K562 (cell line): ENCODE measurements at regions not wholly inside any gene's neighbourhood (a gene's known extent, or its start where the extent isn't known, plus 50 kb on each side); places are given as distances from the start of the nearest gene placed in this dataset.

Experiments
- ATAC-seq: fragments of 200-7000 bp; cut with Tn5 transposase; 3 replicates; pipeline ENCODE4 v1.9.1; 2020; ENCODE audit warnings: moderate library complexity
- BruUV-seq: library from RNA; stranded (reverse); fragments of 400-500 nt; replicated peaks from 2 replicates; lab custom pipeline; 2021; lab: Mats Ljungman, UMichigan
- CTCF ChIA-PET: fragments of 300-600 bp; formaldehyde crosslinking; extraction: SDS; loops from one replicate; lab custom pipeline; 2021; ENCODE audit warnings: low intra/inter-chr PET ratio; lab: Yijun Ruan, JAX
- POLR2A ChIA-PET: fragments of 300-600, 350-650 bp; sonication (Branson Sonifier 250); formaldehyde crosslinking; extraction: SDS; loops from one replicate; lab custom pipeline; 2021; ENCODE audit warnings: antibody characterized with exemption, inconsistent platforms; lab: Yijun Ruan, JAX
- DNase-seq, 4 experiments: peaks; one replicate each; pipeline versions ENCODE4 v3.0.0 to v3.0.0-alpha.2; 2011 to 2018; ENCODE audit warnings: low spot score in 3 of 4, mixed read lengths in 3 of 4; ENCODE audit errors: extremely low read depth in 1 of 4
- FAIRE-seq: peaks from 2 replicates; lab custom pipeline; 2011; peaks lifted over from hg19 to GRCh38; lab: Jason Lieb, UNC
- H2AFZ ChIP-seq: 2 replicates; pipeline ENCODE4 v1.6.0; 2011; ENCODE audit warnings: low read depth, low read length, control low read depth, inconsistent platforms
- H3K27ac ChIP-seq: fragments of 200-600 bp; 3 replicates; pipeline ENCODE4 v1.8.0; 2011; ENCODE audit warnings: low read depth, mild to moderate bottlenecking, control low read depth, inconsistent platforms, low read length, moderate library complexity, mixed read lengths; ENCODE audit errors: extremely low read depth
- H3K27me3 ChIP-seq, 2 experiments: fragments of 300-600 bp in 1 of 2; 2 replicates in 1 of 2; 3 replicates in 1 of 2; pipeline versions ENCODE4 v1.6.0 to v1.8.0; 2011; ENCODE audit warnings: inconsistent platforms in 2 of 2, low read length in 2 of 2, mild to moderate bottlenecking in 1 of 2, mixed read lengths in 1 of 2, moderate library complexity in 1 of 2; ENCODE audit not compliant: control insufficient read depth in 2 of 2, insufficient read depth in 2 of 2
- H3K36me3 ChIP-seq: fragments of 300-600 bp; 3 replicates; pipeline ENCODE4 v1.8.0; 2011; ENCODE audit warnings: mild to moderate bottlenecking, low read length, inconsistent platforms; ENCODE audit not compliant: control insufficient read depth, insufficient read depth
- H3K4me1 ChIP-seq, 2 experiments: fragments of 200-600 bp in 1 of 2; replicated peaks in 1 of 2; 2 replicates in 1 of 2; 3 replicates in 1 of 2; pipeline versions ENCODE4 v1.5.1 to v1.8.0; 2011; ENCODE audit warnings: inconsistent platforms in 2 of 2, low read length in 2 of 2, mild to moderate bottlenecking in 1 of 2, mixed read lengths in 1 of 2, moderate library complexity in 1 of 2; ENCODE audit not compliant: control insufficient read depth in 2 of 2, insufficient read depth in 2 of 2
- H3K4me2 ChIP-seq: 2 replicates; pipeline ENCODE4 v1.6.1; 2011; ENCODE audit warnings: low read length, control low read depth, inconsistent platforms, mixed read lengths; ENCODE audit not compliant: insufficient read depth
- H3K4me3 ChIP-seq: fragments of 200-600 bp; sonication (generic), shearing (Covaris generic); 2 replicates; pipeline ENCODE4 v1.5.1; 2016; ENCODE audit warnings: control low read depth, inconsistent platforms
- H3K79me2 ChIP-seq: fragments of 200-600 bp; 3 replicates; pipeline ENCODE4 v1.8.0; 2011; ENCODE audit warnings: low read length, inconsistent platforms; ENCODE audit not compliant: control insufficient read depth, insufficient read depth
- H3K9ac ChIP-seq, 2 experiments: 2 replicates each; pipeline versions ENCODE4 v1.6.0 to v1.6.1; 2011; ENCODE audit warnings: low read depth in 2 of 2, low read length in 2 of 2, control low read depth in 1 of 2, inconsistent platforms in 1 of 2, mild to moderate bottlenecking in 1 of 2, mixed read lengths in 1 of 2; ENCODE audit not compliant: insufficient read depth in 1 of 2
- H3K9me1 ChIP-seq: one replicate; pipeline ENCODE4 v1.6.0; 2011; ENCODE audit warnings: inconsistent platforms, mild to moderate bottlenecking, low read length, moderate library complexity; ENCODE audit not compliant: control insufficient read depth, insufficient read depth
- H3K9me3 ChIP-seq: replicated peaks from 2 replicates; pipeline ENCODE4 v1.5.1; 2011; ENCODE audit warnings: low read depth, low read length, inconsistent platforms; ENCODE audit not compliant: control insufficient read depth, insufficient read depth
- H4K20me1 ChIP-seq: replicated peaks from 2 replicates; pipeline ENCODE4 v1.6.1; 2011; ENCODE audit warnings: low read length, inconsistent platforms, mixed read lengths; ENCODE audit not compliant: control insufficient read depth, insufficient read depth
- CBFB ChIP-seq: sonication (generic); formaldehyde crosslinking; IDR thresholded peaks from 2 replicates; pipeline ENCODE4 v1.4.0; 2020; ENCODE audit warnings: mild to moderate bottlenecking, missing genetic modification reagents
- CEBPZ ChIP-seq: fragments of 150-350 bp; IDR thresholded peaks from 2 replicates; pipeline ENCODE4 v1.6.1; 2014; ENCODE audit warnings: low read depth, mild to moderate bottlenecking, low read length, borderline replicate concordance
- ETS2 ChIP-seq: IDR thresholded peaks from 2 replicates; pipeline ENCODE4 v1.6.1; 2016; ENCODE audit warnings: borderline replicate concordance, missing genetic modification characterization, mild to moderate bottlenecking, moderate library complexity, missing compliant biosample characterization; ENCODE audit not compliant: poor library complexity, severe bottlenecking
- GATA2 ChIP-seq: sonication (generic); formaldehyde crosslinking; IDR thresholded peaks from 2 replicates; pipeline ENCODE4 v1.4.0; 2020; ENCODE audit warnings: mild to moderate bottlenecking, missing genetic modification reagents
- GTF2E2 ChIP-seq: fragments of 200-800 bp; sonication (Bioruptor generic); IDR thresholded peaks from 2 replicates; pipeline ENCODE4 v1.6.1; 2016; ENCODE audit warnings: missing genetic modification characterization, missing compliant biosample characterization
- HNRNPL ChIP-seq: fragments of 200-400 bp; formaldehyde crosslinking; IDR thresholded peaks from 2 replicates; pipeline ENCODE4 v1.6.1; 2017; ENCODE audit warnings: low read depth, mild to moderate bottlenecking, low read length
- KAT7 ChIP-seq: sonication (generic); formaldehyde crosslinking; IDR thresholded peaks from 2 replicates; pipeline ENCODE4 v1.8.0; 2022; ENCODE audit warnings: missing genetic modification reagents, mild to moderate bottlenecking, borderline replicate concordance
- MNT ChIP-seq, 2 experiments: fragments of 450-650 bp; conservative IDR thresholded peaks; 2 replicates each; pipeline ENCODE4 v1.6.1; 2017; ENCODE audit warnings: mild to moderate bottlenecking in 2 of 2, moderate library complexity in 2 of 2
- MTA1 ChIP-seq: fragments of 450-650 bp; IDR thresholded peaks from 2 replicates; pipeline ENCODE4 v1.6.1; 2017; ENCODE audit warnings: borderline replicate concordance
- NFIC ChIP-seq: fragments of 450-650 bp; IDR thresholded peaks from 2 replicates; pipeline ENCODE4 v1.6.1; 2017; ENCODE audit warnings: mild to moderate bottlenecking, inconsistent platforms
- NFIX ChIP-seq: fragments of 250-450 bp; sonication (Bioruptor Pico); IDR thresholded peaks from 2 replicates; pipeline ENCODE4 v1.4.0; 2020; ENCODE audit warnings: low read depth, mild to moderate bottlenecking, moderate library complexity
- NFXL1 ChIP-seq: fragments of 450-650 bp; formaldehyde crosslinking; IDR thresholded peaks from 2 replicates; pipeline ENCODE4 v1.4.0; 2021; ENCODE audit warnings: mild to moderate bottlenecking
- PML ChIP-seq: IDR thresholded peaks from 2 replicates; pipeline ENCODE4 v1.6.1; 2012; ENCODE audit warnings: low read length, inconsistent platforms
- POU5F1 ChIP-seq: fragments of 150-350 bp; IDR thresholded peaks from 2 replicates; pipeline ENCODE4 v1.6.1; 2014; ENCODE audit warnings: borderline replicate concordance, low read length, low read depth, mild to moderate bottlenecking; ENCODE audit not compliant: partially characterized antibody
- PTBP1 ChIP-seq: fragments of 200-400 bp; formaldehyde crosslinking; IDR thresholded peaks from 2 replicates; pipeline ENCODE4 v1.6.1; 2017; ENCODE audit warnings: low read depth, low read length
- RFX7 ChIP-seq: fragments of 250-450 bp; sonication (Bioruptor Pico); IDR thresholded peaks from 2 replicates; pipeline ENCODE4 v1.5.1; 2021; ENCODE audit warnings: mild to moderate bottlenecking
- ZNF121 ChIP-seq: sonication (generic); formaldehyde crosslinking; conservative IDR thresholded peaks from 2 replicates; pipeline ENCODE4 v1.8.0; 2022; ENCODE audit warnings: missing genetic modification reagents
- ZNF175 ChIP-seq: fragments of 200-800 bp; sonication (Bioruptor generic); IDR thresholded peaks from 2 replicates; pipeline ENCODE4 v1.6.1; 2016; ENCODE audit warnings: low read depth, mild to moderate bottlenecking, missing genetic modification characterization, missing compliant biosample characterization
- ZNF707 ChIP-seq: fragments of 250-450 bp; sonication (Bioruptor Pico); conservative IDR thresholded peaks from 2 replicates; pipeline ENCODE4 v1.8.0; 2022; ENCODE audit warnings: inconsistent platforms, mild to moderate bottlenecking, moderate library complexity
- ZNF785 ChIP-seq: fragments of 250-450 bp; sonication (Bioruptor Pico); IDR thresholded peaks from 2 replicates; pipeline ENCODE4 v1.4.0; 2020; ENCODE audit warnings: mild to moderate bottlenecking
- WGBS: fragments of 100-300 bp; shearing (Covaris generic); methylation state at CpG from one replicate; pipeline ENCODE4 v1.1.6; 2016; ENCODE audit warnings: low coverage, mixed read lengths; ENCODE audit not compliant: insufficient coverage; ENCODE audit errors: missing lambda C conversion rate; 5-methylcytosine and 5-hydroxymethylcytosine counted together
- in situ Hi-C: fragments of 300-500 bp; cut with MboI; formaldehyde crosslinking; loops from 4 replicates; pipeline ENCODE4 v1.15.0; 2018; ENCODE audit warnings: inconsistent platforms, mixed read lengths
- intact Hi-C: fragments of 100-400 bp; cut with micrococcal nuclease; formaldehyde crosslinking; loops from 2 replicates; pipeline ENCODE4 v1.14.2; 2022

DNA sequence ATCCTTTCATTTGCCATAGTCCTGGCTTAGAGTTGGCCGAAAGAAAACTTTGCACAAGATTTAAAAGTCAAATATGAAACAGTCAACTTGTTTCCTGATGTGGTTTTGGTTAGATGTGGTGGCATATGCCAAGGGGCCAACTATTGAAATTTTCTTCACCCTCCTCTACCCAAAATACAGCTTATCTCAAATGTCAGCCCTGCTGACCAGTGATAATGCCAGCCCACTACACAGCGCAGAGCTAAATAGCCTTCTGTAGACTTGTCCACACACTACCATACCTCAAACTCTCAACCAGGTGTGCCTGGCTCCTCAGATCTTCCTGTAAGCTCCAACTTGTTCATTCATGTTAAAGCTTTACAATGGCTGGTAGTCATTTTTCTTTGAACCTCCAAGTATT lies 368.5 kb upstream of the STAC start:
- Histone ChIP-seq H3K4me2 (no peak overlapping the region), H3K4me1 (no peaks in the 10 kb centered on the region), H3K9me3 (no peaks in the 10 kb centered on the region), H3K27me3 (no peaks in the 10 kb centered on the region), H3K36me3 (no peaks in the 10 kb centered on the region), H3K79me2 (no peaks in the 10 kb centered on the region), H3K4me3 (no peak overlapping the region), H4K20me1 (no peaks in the 10 kb centered on the region), H3K9ac (no peak overlapping the region), H2AFZ (no peak overlapping the region), H3K9me1 (no peaks in the 10 kb centered on the region), H3K27ac (no peak overlapping the region)
- in situ Hi-C loops = no loop called here
- no peak for FAIRE-seq
- ChIA-PET CTCF (no interaction called here), POLR2A (no interaction called here)
- TF ChIP-seq GTF2E2 (tag) = no peak
- TF ChIP-seq PML = no peak
- no peak for TF ChIP-seq NFIC
- no peak for TF ChIP-seq POU5F1
- no peak for TF ChIP-seq ZNF175
- no peak for TF ChIP-seq RFX7 (CRISPR knock-in tag)
- no peak for TF ChIP-seq ETS2 (tag)
- TF ChIP-seq CEBPZ = no peak
- no peak for TF ChIP-seq NFXL1 (CRISPR knock-in tag)
- no peak for TF ChIP-seq NFIX (CRISPR knock-in tag)
- no peak for TF ChIP-seq ZNF121 (CRISPR knock-in tag)
- no peak for TF ChIP-seq ZNF707
- TF ChIP-seq HNRNPL = no peak
- no peak for TF ChIP-seq MNT (conservative IDR thresholded peaks at IDR 0.05)
- TF ChIP-seq CBFB (CRISPR knock-in tag) = no peak
- no peak for TF ChIP-seq KAT7 (CRISPR knock-in tag)
- no peak for TF ChIP-seq PTBP1
- TF ChIP-seq GATA2 = no peak
- TF ChIP-seq ZNF785 (CRISPR knock-in tag) = no peak
- TF ChIP-seq MTA1 = no peak
- DNase-seq = no peak
- 5% methylated on average over 2 of the region's 2 CpGs for WGBS
- no peak for ATAC-seq
- intact Hi-C loops = no loop called here
- no TSS peak for BruUV-seq
